Mesenchymal stem cell (in vitro differentiated cells and primary cell): ENCODE measurements at regions not wholly inside any gene's neighbourhood (a gene's known extent, or its start where the extent isn't known, plus 50 kb on each side); places are given as distances from the start of the nearest gene placed in this dataset.

Experiments
- DNase-seq: peaks from one replicate; pipeline ENCODE4 v3.0.0-alpha.2; 2013
- H2AFZ ChIP-seq: one replicate; pipeline ENCODE4 v1.6.1; 2013; ENCODE audit warnings: low read depth, mild to moderate bottlenecking, control low read depth, inconsistent platforms, low read length, moderate library complexity
- H2AK5ac ChIP-seq: 2 replicates; pipeline ENCODE4 v1.6.1; 2013; ENCODE audit warnings: low read length, moderate library complexity, mild to moderate bottlenecking, inconsistent platforms; ENCODE audit not compliant: severe bottlenecking
- H2BK120ac ChIP-seq: one replicate; pipeline ENCODE4 v1.6.1; 2013; ENCODE audit warnings: low read depth, mild to moderate bottlenecking, inconsistent platforms, low read length, moderate library complexity
- H2BK12ac ChIP-seq, 2 experiments: one replicate each; pipeline ENCODE4 v1.6.1; 2013; ENCODE audit warnings: inconsistent platforms in 2 of 2, low read length in 2 of 2, mild to moderate bottlenecking in 2 of 2, moderate library complexity in 2 of 2, control low read depth in 1 of 2
- H2BK15ac ChIP-seq: one replicate; pipeline ENCODE4 v1.6.1; 2013; ENCODE audit warnings: mild to moderate bottlenecking, low read depth, inconsistent platforms; ENCODE audit not compliant: poor library complexity, severe bottlenecking
- H2BK5ac ChIP-seq: 2 replicates; pipeline ENCODE4 v1.6.1; 2013; ENCODE audit warnings: low read depth, mild to moderate bottlenecking, low read length, control low read depth, inconsistent platforms; ENCODE audit not compliant: poor library complexity, severe bottlenecking
- H3K14ac ChIP-seq, 2 experiments: one replicate each; pipeline ENCODE4 v1.6.1; 2013; ENCODE audit warnings: inconsistent platforms in 2 of 2, low read length in 2 of 2, control low read depth in 1 of 2, mild to moderate bottlenecking in 1 of 2, moderate library complexity in 1 of 2
- H3K18ac ChIP-seq, 2 experiments: one replicate each; pipeline ENCODE4 v1.6.1; 2013; ENCODE audit warnings: inconsistent platforms in 2 of 2, low read length in 2 of 2, control low read depth in 1 of 2, low read depth in 1 of 2, mild to moderate bottlenecking in 1 of 2
- H3K23ac ChIP-seq, 2 experiments: one replicate each; pipeline ENCODE4 v1.6.1; 2013; ENCODE audit warnings: inconsistent platforms in 2 of 2, low read length in 2 of 2, mild to moderate bottlenecking in 2 of 2, moderate library complexity in 2 of 2, control low read depth in 1 of 2
- H3K27ac ChIP-seq: 2 replicates; pipeline ENCODE4 v1.5.1; 2013; ENCODE audit warnings: mild to moderate bottlenecking, moderate library complexity, low read length, control low read depth, inconsistent platforms; ENCODE audit not compliant: poor library complexity, severe bottlenecking
- H3K27me3 ChIP-seq, 2 experiments: 2 replicates each; pipeline versions ENCODE4 v1.6.1 to v1.7.0; 2013; ENCODE audit warnings: low read length in 2 of 2, mild to moderate bottlenecking in 2 of 2, moderate library complexity in 2 of 2, control low read depth in 1 of 2, inconsistent platforms in 1 of 2; ENCODE audit not compliant: control insufficient read depth in 1 of 2, insufficient read depth in 1 of 2
- H3K36me3 ChIP-seq, 2 experiments: 2 replicates each; pipeline versions ENCODE4 v1.6.1 to v1.7.0; 2013; ENCODE audit warnings: low read length in 2 of 2, control low read depth in 1 of 2, inconsistent platforms in 1 of 2, low read depth in 1 of 2, mild to moderate bottlenecking in 1 of 2; ENCODE audit not compliant: insufficient read depth in 2 of 2, control insufficient read depth in 1 of 2
- H3K4ac ChIP-seq, 2 experiments: one replicate each; pipeline ENCODE4 v1.6.1; 2013; ENCODE audit warnings: inconsistent platforms in 2 of 2, low read length in 2 of 2, mild to moderate bottlenecking in 2 of 2, moderate library complexity in 2 of 2, control low read depth in 1 of 2, low read depth in 1 of 2
- H3K4me1 ChIP-seq: 2 replicates; pipeline ENCODE4 v1.6.1; 2013; ENCODE audit warnings: low read depth, low read length, control low read depth; ENCODE audit not compliant: control insufficient read depth, insufficient read depth
- H3K4me2 ChIP-seq: 2 replicates; pipeline ENCODE4 v1.6.1; 2013; ENCODE audit warnings: low read length, mild to moderate bottlenecking, inconsistent platforms; ENCODE audit not compliant: poor library complexity, severe bottlenecking
- H3K4me3 ChIP-seq, 2 experiments: 2 replicates each; pipeline versions ENCODE4 v1.5.1 to v1.7.0; 2013; ENCODE audit warnings: low read length in 2 of 2, mild to moderate bottlenecking in 2 of 2, control low read depth in 1 of 2, low read depth in 1 of 2; ENCODE audit not compliant: insufficient read depth in 1 of 2
- H3K79me1 ChIP-seq: replicated peaks from 2 replicates; pipeline ENCODE4 v1.6.1; 2013; ENCODE audit warnings: mild to moderate bottlenecking, control low read depth, low read length, inconsistent platforms; ENCODE audit not compliant: poor library complexity, severe bottlenecking
- H3K9ac ChIP-seq: 2 replicates; pipeline ENCODE4 v1.7.0; 2013; ENCODE audit warnings: mild to moderate bottlenecking, low read length, moderate library complexity
- H3K9me3 ChIP-seq: 2 replicates; pipeline ENCODE4 v1.7.0; 2013; ENCODE audit warnings: mild to moderate bottlenecking, low read length; ENCODE audit not compliant: control insufficient read depth
- H4K8ac ChIP-seq: one replicate; pipeline ENCODE4 v1.6.1; 2013; ENCODE audit warnings: inconsistent platforms, mild to moderate bottlenecking, low read length, moderate library complexity
- H4K91ac ChIP-seq: one replicate; pipeline ENCODE4 v1.6.1; 2013; ENCODE audit warnings: mild to moderate bottlenecking, low read length, inconsistent platforms
- WGBS: methylation state at CpG from one replicate; pipeline ENCODE4 v1.1.7; 2013; ENCODE audit warnings: mixed read lengths; 5-methylcytosine and 5-hydroxymethylcytosine counted together

- Histone ChIP-seq H3K4me1 (no peaks in the 10 kb centered on the region), H2BK5ac (no peak overlapping the region), H2AK5ac (no peak overlapping the region), H3K9ac (no peak overlapping the region), H4K8ac (no peak overlapping the region), H2AFZ (no peak overlapping the region), H2BK15ac (no peak overlapping the region), H3K9me3 (no peaks in the 10 kb centered on the region), H3K4me2 (no peak overlapping the region), H2BK12ac (no peak overlapping the region), H3K14ac (no peak overlapping the region), H3K27ac (no peak overlapping the region), H3K18ac (no peak overlapping the region), H3K23ac (no peak overlapping the region), H3K4ac (no peak overlapping the region), H3K36me3 (no peaks in the 10 kb centered on the region), H3K4me3 (no peak overlapping the region), H4K91ac (no peak overlapping the region), H2BK120ac (no peak overlapping the region), H3K27me3 (no peaks in the 10 kb centered on the region), H3K79me1 (no peaks in the 10 kb centered on the region)
- DNase-seq = no peak
- WGBS = 83% methylated on average over 2 of the region's 2 CpGs
These were observed 720.2 kb upstream of the FZD8 start for GRCh38 chr10:36362257-36362656.

- no peak overlapping the region for H3K23ac ChIP-seq
- no peak overlapping the region for H3K18ac ChIP-seq
- no peak overlapping the region for H4K8ac ChIP-seq
- H3K79me1 ChIP-seq = no peaks in the 10 kb centered on the region
- H3K36me3 ChIP-seq = no peaks in the 10 kb centered on the region
- DNase-seq = peak; percentile 49
- WGBS = 30% methylated on average over 2 of the region's 3 CpGs
- no peak overlapping the region for H3K4ac ChIP-seq
- H3K4me3 ChIP-seq = no peak overlapping the region
- H3K14ac ChIP-seq = no peak overlapping the region
- no peak overlapping the region for H3K4me2 ChIP-seq
- no peaks in the 10 kb centered on the region for H3K9me3 ChIP-seq
- no peak overlapping the region for H2BK12ac ChIP-seq
- H3K27me3 ChIP-seq = no peaks in the 10 kb centered on the region
- H2AFZ ChIP-seq = no peak overlapping the region
- no peak overlapping the region for H2BK15ac ChIP-seq
- no peak overlapping the region for H3K27ac ChIP-seq
- no peak overlapping the region for H4K91ac ChIP-seq
- no peaks in the 10 kb centered on the region for H3K4me1 ChIP-seq
- H3K9ac ChIP-seq = no peak overlapping the region
- no peak overlapping the region for H2BK120ac ChIP-seq
- no peak overlapping the region for H2BK5ac ChIP-seq
- no peak overlapping the region for H2AK5ac ChIP-seq
These were observed 716.6 kb upstream of the FZD8 start for GRCh38 chr10:36358736-36359135.

- Histone ChIP-seq H2BK120ac (no peak overlapping the region), H2BK5ac (no peak overlapping the region), H3K4me1 (peaks cover 2% of the 10 kb centered on the region), H3K4ac (peak overlapping the region in 1 of 2 experiments; percentile 37), H3K14ac (no peak overlapping the region), H4K8ac (no peak overlapping the region), H2AK5ac (no peak overlapping the region), H3K4me3 (no peak overlapping the region), H2AFZ (no peak overlapping the region), H3K9ac (no peak overlapping the region), H3K4me2 (no peak overlapping the region), H2BK15ac (no peak overlapping the region), H3K9me3 (no peaks in the 10 kb centered on the region), H3K27me3 (no peaks in the 10 kb centered on the region), H3K27ac (no peak overlapping the region), H3K36me3 (no peaks in the 10 kb centered on the region), H2BK12ac (no peak overlapping the region), H3K79me1 (no peaks in the 10 kb centered on the region), H4K91ac (no peak overlapping the region), H3K23ac (no peak overlapping the region), H3K18ac (no peak overlapping the region)
- WGBS = 80% methylated on average over 1 of the region's 2 CpGs
- DNase-seq = no peak
These were observed 712.5 kb upstream of the FZD8 start for GRCh38 chr10:36354633-36355032.

GRCh38 chr10:36351159-36351558 is 709.1 kb upstream of the FZD8 start:
- Histone ChIP-seq H4K8ac (no peak overlapping the region), H2BK15ac (no peak overlapping the region), H3K18ac (no peak overlapping the region), H2AK5ac (no peak overlapping the region), H2BK5ac (no peak overlapping the region), H3K9ac (no peak overlapping the region), H2BK12ac (no peak overlapping the region), H3K79me1 (no peaks in the 10 kb centered on the region), H3K9me3 (no peaks in the 10 kb centered on the region), H3K36me3 (no peaks in the 10 kb centered on the region), H4K91ac (no peak overlapping the region), H3K14ac (no peak overlapping the region), H3K4me2 (no peak overlapping the region), H2BK120ac (no peak overlapping the region), H3K4me3 (no peak overlapping the region), H3K4ac (no peak overlapping the region), H2AFZ (no peak overlapping the region), H3K23ac (no peak overlapping the region), H3K27ac (no peak overlapping the region), H3K27me3 (no peaks in the 10 kb centered on the region), H3K4me1 (peaks cover 2% of the 10 kb centered on the region)
- WGBS = 100% methylated on average over 1 of the region's 2 CpGs
- no peak for DNase-seq
